OCI-LY3 (cell line): ENCODE measurements at regions not wholly inside any gene's neighbourhood (a gene's known extent, or its start where the extent isn't known, plus 50 kb on each side); places are given as distances from the start of the nearest gene placed in this dataset.

ENCODE experiments used
- H2AFZ ChIP-seq: fragments of 200-600, 300-600 bp; shearing (Covaris generic); 2 replicates; pipeline ENCODE4 v1.6.0; 2014; ENCODE audit warnings: antibody characterized with exemption, low read depth, low read length
- H3K27ac ChIP-seq: fragments of 200-600, 300-600 bp; sonication (generic); 2 replicates; pipeline ENCODE4 v1.5.1; 2014; ENCODE audit warnings: mild to moderate bottlenecking, low read length, moderate library complexity, mixed read lengths
- H3K27me3 ChIP-seq: fragments of 200-600, 300-600 bp; sonication (generic); 2 replicates; pipeline ENCODE4 v1.6.1; 2014; ENCODE audit warnings: low read depth, low read length, mixed read lengths
- H3K36me3 ChIP-seq: fragments of 200-600, 300-600 bp; sonication (generic); replicated peaks from 2 replicates; pipeline ENCODE3; 2014; ENCODE audit warnings: low read depth, low read length, mixed read lengths
- H3K4me1 ChIP-seq: fragments of 300-600, 200-600 bp; sonication (generic); 2 replicates; pipeline ENCODE4 v1.6.1; 2014; ENCODE audit warnings: low read length, mixed read lengths
- H3K4me2 ChIP-seq: fragments of 200-600, 300-600 bp; sonication (generic); 2 replicates; pipeline ENCODE4 v1.6.1; 2014; ENCODE audit warnings: low read length, mixed read lengths
- H3K4me3 ChIP-seq: fragments of 300-600, 200-600 bp; sonication (generic); 2 replicates; pipeline ENCODE4 v1.5.1; 2014; ENCODE audit warnings: antibody characterized with exemption, mild to moderate bottlenecking, low read length, moderate library complexity
- H3K79me2 ChIP-seq: fragments of 300-600, 200-600 bp; shearing (Covaris generic); 2 replicates; pipeline ENCODE4 v1.6.1; 2014; ENCODE audit warnings: mild to moderate bottlenecking, low read length, mixed read lengths
- H3K9ac ChIP-seq: fragments of 300-600, 200-600 bp; shearing (Covaris generic); 2 replicates; pipeline ENCODE4 v1.6.0; 2014; ENCODE audit warnings: mild to moderate bottlenecking, low read length, moderate library complexity
- H3K9me3 ChIP-seq: fragments of 200-600, 300-600 bp; shearing (Covaris generic); 2 replicates; pipeline ENCODE4 v1.6.1; 2014; ENCODE audit warnings: low read length, mixed read lengths; ENCODE audit not compliant: insufficient read depth
- H4K20me1 ChIP-seq: fragments of 200-600, 300-600 bp; sonication (generic); 2 replicates; pipeline ENCODE4 v1.6.1; 2016; ENCODE audit warnings: low read length, mixed read lengths; ENCODE audit not compliant: insufficient read depth
- EZH2phosphoT487 ChIP-seq: fragments of 200-600 bp; shearing (Covaris generic); IDR thresholded peaks from 2 replicates; pipeline ENCODE4 v1.6.1; 2018; ENCODE audit warnings: antibody characterized with exemption, mixed run types, low read depth
- TF ChIP-seq, protein P1 (sequence below): fragments of 200-600, 300-600 bp; sonication (generic); IDR thresholded peaks from 2 replicates; pipeline ENCODE4 v1.5.1; 2014; ENCODE audit warnings: antibody characterized with exemption, low read length, low read depth

DNA sequence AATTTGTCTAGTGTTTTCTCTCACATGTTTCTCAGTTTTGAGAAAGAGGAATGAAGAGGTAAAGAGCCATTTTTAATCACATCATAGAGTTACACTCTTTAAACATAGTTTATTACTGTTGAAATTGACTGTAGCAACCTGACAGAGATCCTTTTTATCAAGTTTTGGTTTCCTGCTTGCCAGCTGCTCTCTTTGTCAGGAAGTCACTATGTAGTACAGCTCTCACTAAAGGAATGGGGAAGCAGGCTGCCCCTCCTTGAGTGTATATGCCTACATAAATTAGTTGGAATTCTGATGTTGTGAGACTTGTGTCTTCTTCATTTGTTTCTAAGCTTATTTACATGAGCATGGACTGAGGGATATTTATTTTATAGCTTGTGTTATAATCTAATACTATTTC lies 1274.0 kb upstream of the CELF2 start:
- TF ChIP-seq, protein P1, sequence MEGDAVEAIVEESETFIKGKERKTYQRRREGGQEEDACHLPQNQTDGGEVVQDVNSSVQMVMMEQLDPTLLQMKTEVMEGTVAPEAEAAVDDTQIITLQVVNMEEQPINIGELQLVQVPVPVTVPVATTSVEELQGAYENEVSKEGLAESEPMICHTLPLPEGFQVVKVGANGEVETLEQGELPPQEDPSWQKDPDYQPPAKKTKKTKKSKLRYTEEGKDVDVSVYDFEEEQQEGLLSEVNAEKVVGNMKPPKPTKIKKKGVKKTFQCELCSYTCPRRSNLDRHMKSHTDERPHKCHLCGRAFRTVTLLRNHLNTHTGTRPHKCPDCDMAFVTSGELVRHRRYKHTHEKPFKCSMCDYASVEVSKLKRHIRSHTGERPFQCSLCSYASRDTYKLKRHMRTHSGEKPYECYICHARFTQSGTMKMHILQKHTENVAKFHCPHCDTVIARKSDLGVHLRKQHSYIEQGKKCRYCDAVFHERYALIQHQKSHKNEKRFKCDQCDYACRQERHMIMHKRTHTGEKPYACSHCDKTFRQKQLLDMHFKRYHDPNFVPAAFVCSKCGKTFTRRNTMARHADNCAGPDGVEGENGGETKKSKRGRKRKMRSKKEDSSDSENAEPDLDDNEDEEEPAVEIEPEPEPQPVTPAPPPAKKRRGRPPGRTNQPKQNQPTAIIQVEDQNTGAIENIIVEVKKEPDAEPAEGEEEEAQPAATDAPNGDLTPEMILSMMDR = no peak
- TF ChIP-seq EZH2phosphoT487 = no peak
- Histone ChIP-seq H4K20me1 (no peaks in the 10 kb centered on the region), H3K4me2 (no peak overlapping the region), H3K9me3 (no peaks in the 10 kb centered on the region), H3K4me1 (no peaks in the 10 kb centered on the region), H2AFZ (no peak overlapping the region), H3K79me2 (no peaks in the 10 kb centered on the region), H3K36me3 (no peaks in the 10 kb centered on the region), H3K27me3 (no peaks in the 10 kb centered on the region), H3K9ac (no peak overlapping the region), H3K4me3 (no peak overlapping the region), H3K27ac (no peak overlapping the region)

DNA sequence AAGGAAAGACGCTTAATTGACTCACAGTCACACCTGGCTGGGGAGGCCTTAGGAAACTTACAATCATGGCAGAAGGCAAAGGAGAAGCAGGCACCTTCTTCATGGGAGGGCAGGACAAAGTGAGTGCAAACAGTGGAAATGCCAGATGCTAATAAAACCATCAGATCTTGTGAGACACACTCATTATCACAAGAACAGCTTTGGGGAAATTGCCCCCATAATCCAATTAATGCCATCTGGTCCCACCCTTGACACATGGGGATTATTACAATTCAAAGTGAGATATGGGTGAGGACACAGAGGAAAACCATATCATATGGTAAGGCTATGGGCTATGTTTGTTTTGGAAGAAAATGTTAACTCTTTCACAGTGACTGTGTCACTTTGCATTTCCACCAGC lies 1272.5 kb upstream of the CELF2 start:
- no peaks in the 10 kb centered on the region for H3K27me3 ChIP-seq
- H3K79me2 ChIP-seq = no peaks in the 10 kb centered on the region
- H3K9me3 ChIP-seq = no peaks in the 10 kb centered on the region
- no peaks in the 10 kb centered on the region for H3K36me3 ChIP-seq
- no peak overlapping the region for H3K27ac ChIP-seq
- no peak overlapping the region for H2AFZ ChIP-seq
- H3K4me1 ChIP-seq = no peaks in the 10 kb centered on the region
- H3K4me2 ChIP-seq = no peak overlapping the region
- no peak for TF ChIP-seq EZH2phosphoT487
- TF ChIP-seq, protein P1 = no peak
- no peak overlapping the region for H3K9ac ChIP-seq
- H4K20me1 ChIP-seq = no peaks in the 10 kb centered on the region
- no peak overlapping the region for H3K4me3 ChIP-seq

DNA sequence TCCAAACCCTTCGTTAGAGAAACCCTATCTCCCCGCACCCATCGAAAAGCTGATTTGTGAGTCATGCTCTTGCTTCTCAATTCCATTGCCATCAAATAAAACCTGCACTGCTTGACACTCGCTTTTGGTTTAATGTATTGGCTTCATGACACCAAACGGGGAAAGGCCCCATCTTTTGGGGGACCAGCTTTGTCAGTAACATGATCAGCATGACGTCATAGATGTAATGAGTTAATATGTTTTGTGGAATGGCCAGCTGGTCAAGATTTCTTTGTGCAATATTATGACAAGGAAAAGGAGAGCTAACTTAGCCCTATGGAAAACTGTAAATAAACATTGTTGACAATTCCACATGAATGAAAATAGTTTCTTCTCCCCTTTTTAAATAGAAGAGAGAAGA lies 1260.5 kb upstream of the CELF2 start:
- Histone ChIP-seq H3K9me3 (no peaks in the 10 kb centered on the region), H3K36me3 (no peaks in the 10 kb centered on the region), H2AFZ (no peak overlapping the region), H3K79me2 (no peaks in the 10 kb centered on the region), H3K27ac (no peak overlapping the region), H3K4me1 (no peaks in the 10 kb centered on the region), H3K27me3 (no peaks in the 10 kb centered on the region), H3K4me2 (no peak overlapping the region), H3K4me3 (no peak overlapping the region), H4K20me1 (no peaks in the 10 kb centered on the region), H3K9ac (no peak overlapping the region)
- TF ChIP-seq EZH2phosphoT487 = no peak
- TF ChIP-seq, protein P1 = no peak

DNA sequence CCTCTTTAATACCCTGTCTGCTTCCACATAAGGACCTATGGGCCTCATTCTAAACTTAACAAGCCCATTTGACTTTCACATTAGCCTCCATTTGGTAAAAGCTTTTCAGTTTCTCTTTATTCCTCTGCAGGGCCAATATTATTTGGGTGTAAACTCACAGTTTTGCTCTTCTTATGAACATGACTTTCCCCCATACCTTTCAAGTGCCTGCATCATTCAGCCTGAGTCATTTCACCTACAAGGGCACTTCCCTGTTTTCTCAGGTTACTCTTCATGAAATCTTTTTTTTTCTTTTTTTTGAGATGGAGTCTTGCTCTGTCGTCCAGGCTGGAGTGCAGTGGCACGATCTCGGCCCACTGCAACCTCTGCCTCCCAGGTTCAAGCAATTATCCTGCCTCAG lies 1258.1 kb upstream of the CELF2 start:
- no peak overlapping the region for H3K4me3 ChIP-seq
- H3K27ac ChIP-seq = no peak overlapping the region
- H4K20me1 ChIP-seq = no peaks in the 10 kb centered on the region
- H3K9ac ChIP-seq = no peak overlapping the region
- no peaks in the 10 kb centered on the region for H3K79me2 ChIP-seq
- H3K4me1 ChIP-seq = no peaks in the 10 kb centered on the region
- no peaks in the 10 kb centered on the region for H3K9me3 ChIP-seq
- no peak for TF ChIP-seq EZH2phosphoT487
- TF ChIP-seq, protein P1 = no peak
- no peak overlapping the region for H3K4me2 ChIP-seq
- no peaks in the 10 kb centered on the region for H3K27me3 ChIP-seq
- no peak overlapping the region for H2AFZ ChIP-seq
- no peaks in the 10 kb centered on the region for H3K36me3 ChIP-seq
